Peyer's patch (tissue), 4 donors: ENCODE measurements at regions not wholly inside any gene's neighbourhood (a gene's known extent, or its start where the extent isn't known, plus 50 kb on each side); places are given as distances from the start of the nearest gene placed in this dataset.

Experiments
- DNase-seq, 3 donors: peaks; one replicate each; pipeline ENCODE4 v3.0.0-alpha.2; 2017 to 2019
- H3K27ac ChIP-seq, 4 donors: fragments of 200-600 bp; sonication (generic); one replicate each; pipeline ENCODE4 v1.5.1; 2016 to 2019
- H3K27me3 ChIP-seq, 2 donors: fragments of 200-600 bp; sonication (generic); one replicate each; pipeline ENCODE4 v1.5.1; 2019
- H3K36me3 ChIP-seq, 3 donors: fragments of 200-600 bp; sonication (generic); one replicate each; pipeline ENCODE4 v1.5.1; 2016 to 2019
- H3K4me1 ChIP-seq, 4 donors: fragments of 200-600 bp; sonication (generic); one replicate each; pipeline ENCODE4 v1.5.1; 2016 to 2019
- H3K4me3 ChIP-seq, 4 donors: fragments of 200-600 bp; sonication (generic); 1 replicate in 3 of 4; 2 replicates in 1 of 4; pipeline ENCODE4 v1.5.1; 2016 to 2019; ENCODE audit warnings: mild to moderate bottlenecking in 1 of 4
- H3K9me3 ChIP-seq, 4 donors: fragments of 200-600 bp; sonication (generic); one replicate each; pipeline ENCODE4 v1.5.1; 2016 to 2019; ENCODE audit warnings: mild to moderate bottlenecking in 1 of 4
- CTCF ChIP-seq, 6 experiments: fragments of 450-650 bp in 4 of 6; fragments of 200-600 bp in 2 of 6; sonication (generic) in 1 of 6; IDR thresholded peaks; one replicate each; pipeline ENCODE4 v1.5.1; 2017 to 2019; ENCODE audit warnings: antibody characterized with exemption in 6 of 6, mild to moderate bottlenecking in 3 of 6, moderate library complexity in 1 of 6
- POLR2A ChIP-seq, 2 donors: fragments of 450-650 bp; IDR thresholded peaks; one replicate each; pipeline ENCODE4 v1.5.1; 2017; ENCODE audit warnings: antibody characterized with exemption in 2 of 2, mild to moderate bottlenecking in 2 of 2, moderate library complexity in 2 of 2

- H3K36me3 ChIP-seq = no peaks in the 10 kb centered on the region
- DNase-seq = no peak
- no peaks in the 10 kb centered on the region for H3K9me3 ChIP-seq
- TF ChIP-seq POLR2A (IDR thresholded peaks at IDR 0.05) (no peak), CTCF (IDR thresholded peaks at IDR 0.05) (no peak)
- no peak overlapping the region for H3K27ac ChIP-seq
- H3K4me3 ChIP-seq = no peak overlapping the region
- no peaks in the 10 kb centered on the region for H3K27me3 ChIP-seq
- H3K4me1 ChIP-seq = peaks cover 0 to 4% (median 0%) of the 10 kb centered on the region in 4 donors
These were observed 66.4 kb upstream of the STK38L start for GRCh38 chr12:27177706-27178105.

- H3K36me3 ChIP-seq = no peaks in the 10 kb centered on the region
- no peak for DNase-seq
- no peak overlapping the region for H3K27ac ChIP-seq
- no peak overlapping the region for H3K4me3 ChIP-seq
- no peaks in the 10 kb centered on the region for H3K27me3 ChIP-seq
- H3K4me1 ChIP-seq = peaks cover 0 to 4% (median 0%) of the 10 kb centered on the region in 4 donors
- no peak for TF ChIP-seq CTCF (IDR thresholded peaks at IDR 0.05)
- TF ChIP-seq POLR2A (IDR thresholded peaks at IDR 0.05) = no peak
- H3K9me3 ChIP-seq = no peaks in the 10 kb centered on the region
These were observed 65.8 kb upstream of the STK38L start for GRCh38 chr12:27178255-27178654.

- Histone ChIP-seq H3K4me3 (no peak overlapping the region), H3K4me1 (peaks cover 0 to 4% (median 0%) of the 10 kb centered on the region in 4 donors), H3K9me3 (no peaks in the 10 kb centered on the region), H3K27ac (peak overlapping the region in 1 of 4 donors; percentile 64), H3K27me3 (no peaks in the 10 kb centered on the region), H3K36me3 (no peaks in the 10 kb centered on the region)
- TF ChIP-seq POLR2A (IDR thresholded peaks at IDR 0.05) (no peak), CTCF (IDR thresholded peaks at IDR 0.05) (no peak)
- DNase-seq = no peak
These were observed 65.2 kb upstream of the STK38L start for GRCh38 chr12:27178723-27179399.

GRCh38 chr12:27179400-27180214 lies 64.5 kb upstream of the STK38L start:
- peak overlapping the region in 1 of 4 donors; percentile 64 for H3K27ac ChIP-seq
- DNase-seq = no peak
- TF ChIP-seq CTCF (IDR thresholded peaks at IDR 0.05) (no peak), POLR2A (IDR thresholded peaks at IDR 0.05) (no peak)

GRCh38 chr12:27180906-27181505 lies 63.1 kb upstream of the STK38L start:
- no peak for DNase-seq
- Histone ChIP-seq H3K4me1 (peaks cover 0 to 4% (median 0%) of the 10 kb centered on the region in 4 donors), H3K27ac (peak overlapping the region in 1 of 4 donors; percentile 64)

More at GRCh38 chr12:27179400-27180214, 64.5 kb upstream of the STK38L start:
- Histone ChIP-seq H3K4me1 (peaks cover 0 to 4% (median 0%) of the 10 kb centered on the region in 4 donors), H3K4me3 (no peak overlapping the region), H3K27me3 (no peaks in the 10 kb centered on the region), H3K9me3 (no peaks in the 10 kb centered on the region), H3K36me3 (no peaks in the 10 kb centered on the region)

More at GRCh38 chr12:27180906-27181505, 63.1 kb upstream of the STK38L start:
- TF ChIP-seq POLR2A (IDR thresholded peaks at IDR 0.05) (no peak), CTCF (IDR thresholded peaks at IDR 0.05) (no peak)
- Histone ChIP-seq H3K9me3 (no peaks in the 10 kb centered on the region), H3K4me3 (no peak overlapping the region), H3K36me3 (no peaks in the 10 kb centered on the region), H3K27me3 (no peaks in the 10 kb centered on the region)
